Fibroblast of peridontal ligament (primary cell): ENCODE measurements at regions not wholly inside any gene's neighbourhood (a gene's known extent, or its start where the extent isn't known, plus 50 kb on each side); places are given as distances from the start of the nearest gene placed in this dataset.
"Not testable (repeated sequence)": the region's sequence is repeated elsewhere in the genome, so short reads cannot be mapped to it uniquely, and the experiment has no call there.

ENCODE experiments used
- DNase-seq: peaks from one replicate; pipeline ENCODE4 v3.0.0-alpha.2; 2010; ENCODE audit errors: extremely low read depth

DNA sequence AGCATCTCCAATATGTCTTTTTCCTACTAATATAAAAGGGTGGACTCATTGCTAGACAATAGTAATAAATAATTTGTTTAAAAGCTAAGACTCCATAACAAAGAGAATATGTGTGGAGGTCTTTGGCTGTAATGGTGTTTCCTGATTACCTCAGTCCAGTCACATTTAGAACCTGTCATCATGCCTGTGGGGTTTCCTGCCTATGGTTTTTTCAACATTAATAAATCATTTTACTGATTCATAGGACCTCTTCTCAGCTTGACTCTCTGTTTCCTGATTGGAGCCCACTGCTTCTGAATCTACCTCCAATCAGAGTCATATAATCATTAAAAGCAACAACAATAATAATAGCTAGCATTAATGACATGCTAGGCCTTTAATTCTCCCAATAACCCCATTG, 52.4 kb upstream of the GNAI1 start:
- DNase-seq = no peak

DNA sequence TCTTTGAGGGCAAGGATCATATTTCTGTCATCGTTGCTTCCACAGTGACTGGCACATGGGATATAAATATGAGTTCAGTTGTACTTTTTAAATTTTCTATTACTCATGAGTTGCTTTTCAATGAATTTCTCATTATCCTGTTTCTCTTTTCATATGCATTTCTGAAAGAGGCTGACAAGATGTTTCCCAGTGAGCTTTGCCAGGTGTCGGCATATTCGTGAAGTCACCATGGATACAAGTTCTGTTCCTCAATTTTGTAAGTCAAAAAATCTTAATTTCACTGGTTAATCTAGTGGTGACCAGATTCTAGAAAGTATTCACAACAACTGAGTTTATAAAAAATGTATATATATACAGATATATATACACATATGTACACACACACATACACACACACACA, 55.7 kb upstream of the GNAI1 start:
- no peak for DNase-seq

DNA sequence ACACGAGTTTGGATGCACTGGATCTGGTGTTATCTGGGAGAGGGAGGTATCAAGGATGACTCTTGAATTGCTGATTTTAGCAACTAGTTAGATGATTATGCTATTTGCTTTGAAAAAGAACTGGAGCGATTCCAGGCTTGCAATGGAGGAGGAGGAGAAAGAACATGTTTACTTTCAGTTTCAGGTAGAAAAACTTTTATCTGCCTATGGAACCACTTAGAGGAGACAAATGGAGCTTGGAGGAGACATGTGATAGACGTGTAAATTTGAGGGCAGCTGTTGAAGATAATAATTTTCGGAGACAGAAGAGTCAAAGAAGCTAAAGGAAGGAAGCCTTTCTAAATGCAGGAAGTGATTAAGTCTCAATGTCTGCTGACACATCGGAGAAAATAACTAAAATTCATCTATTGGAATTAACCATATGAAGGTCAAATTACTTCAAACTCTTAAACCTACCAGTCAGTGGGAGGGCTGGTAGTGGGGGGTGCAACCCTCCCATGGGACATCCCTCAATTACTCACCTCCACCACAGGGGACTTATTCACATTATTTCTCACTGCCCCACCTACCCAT, 56.4 kb upstream of the GNAI1 start:
- peak; percentile 53 for DNase-seq

DNA sequence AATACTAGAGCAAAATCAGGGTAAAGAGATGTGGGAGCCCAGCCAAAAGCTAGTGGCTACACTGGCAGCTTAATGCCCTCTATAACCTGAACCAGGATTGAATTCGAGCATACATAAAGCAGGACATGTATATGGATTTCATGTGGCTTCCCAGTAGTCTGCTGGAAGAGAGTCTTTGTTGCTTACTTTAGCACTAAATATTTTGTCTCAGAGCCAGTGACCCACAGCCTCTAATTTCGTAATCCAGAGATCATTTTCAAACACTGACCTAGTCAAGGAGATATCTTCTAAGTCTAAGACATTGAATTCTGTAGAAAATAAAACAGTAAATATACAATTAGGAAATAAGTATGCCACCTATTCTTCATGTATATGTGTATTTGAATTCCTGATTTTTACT, 64.2 kb upstream of the GNAI1 start:
- DNase-seq = peak; percentile 79

DNA sequence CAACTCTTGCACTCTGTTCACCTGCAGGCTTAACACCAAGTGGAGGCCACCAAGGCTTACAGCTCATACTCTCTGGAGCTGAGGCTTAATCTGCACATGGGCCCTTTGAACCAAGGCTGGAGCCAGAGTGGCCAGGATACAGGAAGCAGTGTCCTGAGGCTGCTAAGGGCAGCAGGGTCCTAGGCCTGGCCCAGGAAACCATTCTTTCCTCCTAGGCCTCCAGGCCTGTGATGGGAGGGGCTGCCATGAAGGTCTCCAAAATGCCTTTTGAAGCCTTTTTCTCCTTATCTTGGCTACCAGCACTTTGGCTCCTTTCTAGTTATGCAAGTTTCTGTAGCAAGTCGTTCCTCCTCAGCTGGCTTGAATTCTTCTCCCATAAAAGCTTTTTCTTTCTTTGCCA, 68.0 kb upstream of the GNAI1 start:
- no peak for DNase-seq

DNA sequence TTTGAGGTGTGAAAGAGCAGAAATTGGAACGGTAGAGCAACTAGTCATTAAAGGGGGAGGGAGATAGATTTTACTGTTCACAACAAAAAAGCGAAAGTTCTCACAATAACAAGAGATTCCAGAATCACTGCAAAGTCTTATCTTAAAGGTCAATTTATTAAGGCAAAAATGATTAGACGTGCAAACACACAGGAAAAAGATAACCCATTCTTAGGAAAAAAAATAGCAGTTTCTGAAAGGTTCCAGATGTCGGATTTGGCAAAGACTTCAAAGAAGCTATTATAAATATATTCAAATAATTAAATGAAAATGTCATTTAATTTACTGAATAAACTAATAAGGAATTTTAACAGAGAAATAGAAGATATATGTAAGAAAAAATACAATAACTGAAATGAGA, 70.8 kb upstream of the GNAI1 start:
- no peak for DNase-seq

DNA sequence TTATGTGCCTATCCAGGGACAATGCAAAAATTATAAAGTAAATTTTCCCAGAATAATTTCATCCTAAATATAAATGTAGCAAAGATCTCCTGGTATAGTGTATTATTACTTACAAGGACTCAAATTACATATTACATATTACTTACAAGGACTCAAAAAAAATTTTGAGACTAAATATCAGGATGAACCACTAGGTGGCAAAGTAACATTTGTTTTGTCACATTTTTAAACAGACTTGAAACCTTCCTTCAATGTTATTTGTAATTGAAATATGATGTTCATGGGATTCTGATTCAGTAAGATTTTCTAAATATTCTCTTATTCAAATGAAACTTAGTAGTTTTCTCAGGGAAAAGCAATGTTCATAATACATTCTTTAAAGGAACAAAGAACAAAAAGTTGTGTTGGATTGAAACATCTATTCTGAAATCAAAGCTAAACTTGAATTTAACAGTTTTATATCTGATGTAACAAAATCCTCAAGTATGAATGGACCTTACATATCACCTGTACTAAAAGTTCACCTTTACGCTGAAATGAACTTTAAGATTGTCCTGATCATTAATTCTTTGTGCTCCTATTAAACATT, 74.3 kb upstream of the GNAI1 start:
- peak; percentile 95 for DNase-seq

DNA sequence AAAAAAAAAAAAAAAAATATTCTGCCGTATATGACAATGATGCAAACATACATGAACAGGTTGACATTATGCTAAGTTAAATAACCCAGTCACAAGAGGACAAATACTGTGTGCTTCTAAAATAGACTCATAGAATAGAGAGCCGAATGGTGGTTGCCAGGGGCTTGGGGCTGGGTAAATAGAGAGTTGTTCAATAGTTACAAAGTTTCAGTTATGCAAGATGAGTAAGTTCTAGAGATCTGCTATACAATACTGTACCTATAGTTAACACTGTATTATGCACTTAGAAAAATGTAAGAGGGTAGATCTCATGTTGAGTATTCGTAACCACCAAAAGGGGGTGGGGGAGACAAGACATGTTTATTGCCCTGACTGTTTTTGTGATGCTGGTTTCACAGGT, 77.1 kb upstream of the GNAI1 start:
- no peak for DNase-seq

DNA sequence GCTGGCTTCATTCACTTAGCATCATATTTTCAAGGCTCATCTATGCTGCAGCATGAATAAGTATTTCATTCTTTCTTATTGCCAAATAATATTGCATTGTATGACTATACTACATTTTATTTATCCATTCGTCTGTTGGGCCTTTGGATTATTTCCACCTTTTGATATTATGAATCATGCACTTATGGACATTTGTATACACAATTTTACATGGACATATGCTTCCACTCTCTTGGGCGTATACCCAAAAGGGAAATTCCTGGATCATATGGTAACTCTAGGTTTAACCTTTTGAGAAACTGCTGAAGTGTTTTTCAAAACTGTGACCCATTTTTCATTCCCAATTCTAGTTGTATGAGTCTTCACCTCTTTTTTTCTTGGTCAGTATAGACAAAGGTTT, 80.3 kb upstream of the GNAI1 start:
- DNase-seq = peak; percentile 92

DNA sequence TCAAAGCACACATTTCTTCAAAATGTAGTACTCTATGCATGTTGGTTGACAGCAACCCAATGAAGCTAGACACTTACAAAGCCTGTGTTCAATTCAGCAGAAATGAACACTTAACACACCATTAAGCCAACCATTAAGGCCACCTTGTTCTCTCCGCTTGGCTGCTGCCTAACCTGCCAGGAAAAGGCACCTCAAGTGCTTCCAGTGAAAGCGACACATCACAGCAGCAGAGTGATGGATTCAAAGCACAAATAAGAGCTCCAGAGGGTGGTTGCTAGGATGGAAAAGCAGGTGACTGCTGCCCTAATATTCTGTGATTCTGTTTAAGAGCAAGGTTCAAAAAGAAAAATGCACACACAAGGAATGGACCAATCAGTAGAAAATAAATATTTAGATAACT, 81.5 kb upstream of the GNAI1 start:
- DNase-seq = no peak

DNA sequence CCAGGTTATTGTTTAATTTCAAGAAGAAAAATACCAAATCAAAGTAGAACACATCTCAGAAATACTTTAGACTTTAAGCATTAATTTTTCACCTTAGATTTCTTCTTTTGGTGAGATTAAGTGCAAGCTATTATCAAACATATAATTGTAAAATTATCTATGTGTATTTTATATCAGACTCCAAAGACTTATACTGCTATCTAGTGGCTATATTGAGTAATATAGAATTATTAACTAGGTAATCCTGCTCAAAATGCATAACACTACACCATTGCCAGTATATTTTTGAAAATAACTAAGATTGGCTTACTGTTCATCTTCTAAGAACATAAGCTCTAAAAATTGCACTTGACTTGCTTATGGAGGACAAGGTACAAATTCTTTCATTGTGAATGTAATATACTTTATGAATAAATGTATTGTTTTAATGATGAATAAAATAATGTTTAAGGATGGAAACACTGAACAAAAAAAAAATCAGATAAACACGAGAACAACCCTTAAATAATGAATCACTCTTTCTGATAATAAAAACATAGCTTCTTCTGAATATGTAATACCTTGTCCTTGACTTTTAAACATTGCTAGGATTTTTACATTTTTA, 86.7 kb upstream of the GNAI1 start:
- peak; percentile 47 for DNase-seq

DNA sequence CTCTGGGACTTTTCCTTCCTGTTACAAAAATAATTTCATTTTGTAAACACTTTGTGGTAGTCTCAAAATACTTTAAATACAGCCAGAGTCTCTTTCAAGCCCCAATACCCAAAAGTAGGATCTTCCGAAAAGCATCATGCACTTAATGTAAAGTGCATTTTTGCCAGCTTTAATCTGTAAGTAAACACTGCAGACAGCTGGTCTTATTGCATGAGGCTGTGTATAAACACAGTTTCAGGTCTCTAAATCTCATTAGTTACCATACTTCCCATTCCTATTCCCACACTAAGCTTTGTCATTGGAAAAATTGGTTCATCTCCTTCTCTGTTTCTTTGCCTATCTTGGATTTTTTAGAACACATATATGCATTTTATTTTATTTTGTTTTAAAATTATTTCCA, 87.6 kb upstream of the GNAI1 start:
- peak; percentile 20 for DNase-seq

DNA sequence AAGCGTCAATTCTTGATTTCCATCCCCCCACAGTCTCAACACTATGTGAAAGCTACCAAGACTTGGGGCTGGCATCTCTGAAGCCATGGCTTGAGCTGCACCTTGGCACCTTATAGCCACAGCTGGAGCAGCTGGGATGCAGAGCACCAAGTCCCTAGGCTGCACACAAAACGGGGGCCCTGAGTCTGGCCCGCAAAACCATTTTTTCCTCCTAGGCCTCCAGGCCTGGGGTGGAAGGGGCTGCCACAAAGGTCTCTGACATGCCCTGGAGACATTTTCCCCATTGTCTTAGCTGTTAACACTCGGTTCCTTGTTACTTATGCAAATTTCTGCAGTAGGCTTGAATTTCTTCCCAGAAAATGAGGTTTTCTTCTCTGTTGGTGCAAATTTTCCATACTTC, 89.8 kb upstream of the GNAI1 start:
- no peak for DNase-seq

DNA sequence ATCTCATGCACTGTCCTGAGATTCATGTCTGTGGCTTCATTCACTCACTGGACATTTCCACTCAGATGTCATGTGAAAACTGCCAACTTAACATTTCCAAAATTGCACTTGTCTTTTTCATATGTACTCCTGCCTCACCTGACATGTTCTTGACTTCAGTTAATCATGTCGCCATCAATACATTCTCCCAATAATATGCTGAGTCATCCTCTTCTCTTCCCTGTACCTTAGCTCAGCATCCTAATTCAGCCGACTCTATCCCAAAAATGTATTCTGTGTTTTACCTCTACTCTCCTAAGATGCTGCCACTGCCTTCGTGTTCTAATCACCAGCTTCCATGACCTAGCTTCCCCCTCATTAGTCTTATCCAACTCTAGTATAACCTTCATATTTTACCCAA, 93.9 kb upstream of the GNAI1 start:
- no peak for DNase-seq

DNA sequence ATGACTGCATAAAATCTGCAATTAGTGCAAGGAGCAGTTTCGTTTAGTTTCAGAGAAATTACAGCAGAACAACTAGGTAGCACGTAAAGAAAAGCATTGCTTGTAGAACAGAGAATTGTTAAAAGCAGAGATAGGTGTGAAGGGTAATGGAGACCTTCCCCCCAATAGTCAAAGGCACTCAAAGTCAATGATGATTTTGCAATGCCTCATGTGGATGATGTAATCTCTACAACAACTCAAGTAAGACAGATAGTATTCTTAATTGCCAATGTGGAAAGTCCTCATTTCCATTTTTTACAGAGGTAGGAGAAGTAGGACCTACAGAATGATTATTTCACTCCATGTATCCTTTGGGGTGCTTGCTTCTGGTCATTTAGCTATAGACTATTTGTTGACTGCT, 94.3 kb upstream of the GNAI1 start:
- DNase-seq = no peak

DNA sequence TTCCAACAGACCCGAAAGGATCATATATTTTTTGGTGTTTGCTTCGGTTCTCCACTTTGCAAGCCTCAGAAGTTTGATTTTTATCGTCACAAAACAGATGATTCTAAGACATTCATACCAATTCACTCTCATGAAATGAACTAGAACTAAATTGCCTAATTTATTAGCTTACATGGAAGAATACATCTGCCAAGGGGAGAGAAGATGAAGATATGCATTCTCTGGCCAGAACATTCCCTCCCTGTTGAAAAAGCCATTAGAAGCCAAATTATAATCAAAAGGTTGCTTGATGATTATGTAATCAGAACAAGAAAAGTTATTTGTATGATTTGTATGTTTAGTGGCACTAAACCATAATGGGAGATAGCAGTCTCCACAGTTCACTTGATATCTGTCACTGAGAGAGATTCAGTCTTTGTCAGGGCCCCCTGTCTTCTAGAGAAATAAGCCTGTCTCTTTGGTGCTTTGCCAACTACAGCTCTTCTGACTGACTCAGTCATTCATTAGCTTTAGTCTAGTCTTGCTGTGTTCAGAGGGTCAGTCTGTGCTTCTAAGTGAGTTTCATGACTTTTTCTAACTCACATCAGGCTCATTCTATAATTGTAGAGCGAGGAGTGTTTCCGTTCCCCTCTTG, 95.3 kb upstream of the GNAI1 start:
- DNase-seq = no peak

DNA sequence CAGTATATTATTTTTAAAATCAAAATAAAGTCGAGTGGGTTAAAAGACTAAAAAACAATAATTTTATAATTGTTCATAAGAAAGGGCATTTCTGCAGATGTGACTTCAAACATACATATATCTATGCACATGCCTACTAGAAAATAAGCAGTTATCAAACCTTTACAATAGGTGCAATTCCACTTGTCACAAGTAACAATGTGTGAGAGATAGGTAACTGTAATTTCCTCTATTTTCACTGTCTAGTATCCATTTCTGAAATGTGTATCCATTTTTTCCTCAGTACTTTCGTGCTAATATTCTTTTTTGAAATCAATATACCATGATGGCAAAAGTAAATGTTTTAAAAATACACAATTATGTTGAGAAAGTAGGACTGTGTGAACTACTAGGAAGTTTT, 96.9 kb upstream of the GNAI1 start:
- DNase-seq = no peak

DNA sequence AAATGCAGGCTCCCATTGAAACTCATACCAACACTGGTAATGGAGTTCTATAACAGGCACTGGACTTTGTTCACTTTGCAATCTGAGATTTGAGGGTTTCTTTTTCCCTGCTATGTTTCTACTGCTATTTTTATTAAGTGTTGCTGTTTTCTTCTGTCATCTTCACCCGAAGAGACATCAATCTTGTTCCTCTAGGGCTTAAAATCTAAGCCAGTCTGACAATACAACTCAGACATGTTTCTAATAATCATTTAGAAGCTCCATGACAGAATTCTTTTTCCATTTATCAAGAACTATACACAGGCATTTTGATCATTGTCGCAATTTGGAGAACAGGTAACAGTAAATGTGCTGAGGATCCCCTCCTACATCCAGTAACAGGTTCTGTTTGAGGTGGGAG, 98.5 kb upstream of the GNAI1 start:
- no peak for DNase-seq

DNA sequence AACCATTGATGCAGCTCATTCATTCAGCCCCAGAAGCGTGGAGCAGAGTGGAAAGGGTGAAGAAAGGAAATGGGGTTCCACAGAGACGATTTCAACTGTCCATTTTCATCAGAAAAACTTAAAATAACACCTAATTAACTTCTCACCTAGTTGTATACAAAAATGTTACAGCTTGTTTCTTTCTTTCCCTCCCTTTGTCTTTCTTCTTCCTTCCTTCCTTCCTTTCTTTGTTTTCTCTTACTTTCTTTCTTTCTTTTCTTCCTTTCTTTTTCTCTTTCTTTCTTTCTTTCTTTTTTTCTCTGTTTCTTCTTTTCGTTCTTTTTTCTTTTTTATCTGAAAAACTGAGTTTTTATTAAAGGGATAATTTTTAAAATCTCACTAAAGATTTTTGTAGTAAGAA, 105.9 kb upstream of the GNAI1 start:
- DNase-seq = no peak

DNA sequence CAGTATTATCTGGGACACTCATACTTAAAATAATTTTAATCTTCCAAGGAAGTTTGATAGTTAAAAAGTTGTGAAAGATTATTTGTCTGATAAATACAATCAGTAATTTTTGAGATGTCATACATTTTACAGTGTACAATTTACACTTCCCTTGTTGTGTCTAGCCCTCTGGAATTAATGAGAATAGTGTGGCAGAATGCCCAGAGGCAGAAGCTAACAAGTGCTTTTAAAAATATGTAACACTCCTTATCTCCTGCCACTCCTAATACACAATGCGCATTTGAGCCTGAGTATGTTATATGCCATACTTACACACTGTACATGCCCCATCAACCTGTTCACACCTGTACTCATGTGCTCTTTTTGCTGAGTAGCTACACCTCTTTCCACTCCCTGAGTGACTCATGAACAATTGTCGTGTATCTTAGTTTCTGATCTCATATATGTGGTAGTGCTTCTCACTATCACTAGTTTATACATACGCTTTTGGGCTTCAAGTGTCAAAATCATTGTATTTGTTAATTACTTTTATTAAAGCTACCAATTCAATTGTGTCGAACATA, 106.9 kb upstream of the GNAI1 start:
- no peak for DNase-seq

DNA sequence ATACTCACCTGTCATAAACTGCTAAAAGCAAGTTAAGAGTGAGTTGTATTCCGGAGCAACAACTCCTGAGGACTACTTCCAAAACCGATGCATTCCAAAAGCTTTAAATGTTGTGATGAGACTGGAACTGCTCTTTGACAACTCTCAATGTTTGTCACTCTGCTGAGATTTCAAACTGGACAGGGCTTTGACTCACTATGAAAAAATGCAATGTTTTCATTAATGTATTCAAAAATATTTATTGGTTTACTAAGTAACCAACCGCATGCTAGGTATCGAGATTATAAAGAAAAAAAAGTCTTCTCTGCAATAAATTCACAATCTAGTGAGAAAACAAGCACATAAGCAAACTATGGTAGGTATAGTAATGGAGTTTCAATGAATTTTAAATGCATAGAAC, 107.9 kb upstream of the GNAI1 start:
- no peak for DNase-seq

DNA sequence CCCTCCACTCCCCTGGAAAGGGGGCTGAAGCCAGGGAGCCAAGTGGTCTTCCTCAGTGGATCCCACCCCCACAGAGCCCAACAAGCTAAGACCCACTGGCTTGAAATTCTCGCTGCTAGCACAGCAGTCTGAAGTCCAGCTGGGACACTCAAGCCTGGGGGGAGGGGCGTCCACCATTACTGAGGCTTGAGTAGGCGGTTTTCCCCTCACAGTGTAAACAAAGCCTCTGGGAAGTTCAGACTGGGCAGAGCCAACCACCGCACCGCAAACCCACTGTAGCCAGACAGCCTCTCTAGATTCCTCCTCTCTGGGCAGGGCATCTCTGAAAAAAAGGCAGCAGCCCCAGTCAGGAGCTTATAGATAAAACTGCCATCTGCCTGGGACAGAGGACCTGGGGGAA, 114.4 kb upstream of the GNAI1 start:
- DNase-seq = not testable (repeated sequence)

DNA sequence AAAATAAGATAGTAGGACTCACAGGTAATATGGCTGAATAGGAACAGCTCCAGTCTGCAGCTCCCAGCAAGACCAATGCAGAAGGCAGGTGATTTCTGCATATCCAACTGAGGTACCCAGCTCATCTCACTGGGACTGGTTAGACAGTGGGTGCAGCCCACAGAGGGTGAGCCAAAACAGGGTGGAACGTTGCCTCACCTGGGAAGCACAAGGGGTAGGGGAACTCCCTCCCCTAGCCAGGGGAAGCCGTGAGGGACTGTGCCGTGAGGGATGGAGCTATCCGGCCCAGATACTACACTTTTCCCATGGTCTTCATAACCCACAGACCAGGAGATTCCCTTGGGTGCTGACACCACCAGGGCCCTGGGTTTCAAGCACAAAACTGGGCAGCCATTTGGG, 114.8 kb upstream of the GNAI1 start:
- DNase-seq = not testable (repeated sequence)
